Astrocyte (in vitro differentiated cells and primary cell): ENCODE measurements at regions not wholly inside any gene's neighbourhood (a gene's known extent, or its start where the extent isn't known, plus 50 kb on each side); places are given as distances from the start of the nearest gene placed in this dataset.

Source experiments
- EZH2 ChIP-seq: IDR thresholded peaks from 2 replicates; pipeline ENCODE4 v1.6.1; 2012; ENCODE audit warnings: mild to moderate bottlenecking, low read length, inconsistent platforms; ENCODE audit not compliant: insufficient read depth
- TF ChIP-seq, protein P1 (sequence below): IDR thresholded peaks from 2 replicates; pipeline ENCODE4 v1.5.1; 2011; ENCODE audit warnings: low read depth, mild to moderate bottlenecking, inconsistent platforms, low read length, moderate library complexity; ENCODE audit not compliant: insufficient read depth

- TF ChIP-seq, protein P1, sequence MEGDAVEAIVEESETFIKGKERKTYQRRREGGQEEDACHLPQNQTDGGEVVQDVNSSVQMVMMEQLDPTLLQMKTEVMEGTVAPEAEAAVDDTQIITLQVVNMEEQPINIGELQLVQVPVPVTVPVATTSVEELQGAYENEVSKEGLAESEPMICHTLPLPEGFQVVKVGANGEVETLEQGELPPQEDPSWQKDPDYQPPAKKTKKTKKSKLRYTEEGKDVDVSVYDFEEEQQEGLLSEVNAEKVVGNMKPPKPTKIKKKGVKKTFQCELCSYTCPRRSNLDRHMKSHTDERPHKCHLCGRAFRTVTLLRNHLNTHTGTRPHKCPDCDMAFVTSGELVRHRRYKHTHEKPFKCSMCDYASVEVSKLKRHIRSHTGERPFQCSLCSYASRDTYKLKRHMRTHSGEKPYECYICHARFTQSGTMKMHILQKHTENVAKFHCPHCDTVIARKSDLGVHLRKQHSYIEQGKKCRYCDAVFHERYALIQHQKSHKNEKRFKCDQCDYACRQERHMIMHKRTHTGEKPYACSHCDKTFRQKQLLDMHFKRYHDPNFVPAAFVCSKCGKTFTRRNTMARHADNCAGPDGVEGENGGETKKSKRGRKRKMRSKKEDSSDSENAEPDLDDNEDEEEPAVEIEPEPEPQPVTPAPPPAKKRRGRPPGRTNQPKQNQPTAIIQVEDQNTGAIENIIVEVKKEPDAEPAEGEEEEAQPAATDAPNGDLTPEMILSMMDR: no peak
- no peak for TF ChIP-seq EZH2
These were observed 126.3 kb upstream of the DYRK2 start for GRCh38 chr12:67522222-67522621.
